MCF 10A (cell line): ENCODE measurements at regions not wholly inside any gene's neighbourhood (a gene's known extent, or its start where the extent isn't known, plus 50 kb on each side); places are given as distances from the start of the nearest gene placed in this dataset.

Experiments used
- BruUV-seq: library from RNA; stranded (reverse); fragments of 400-500 nt; replicated peaks from 2 replicates; lab custom pipeline; 2021; lab: Mats Ljungman, UMichigan
- CTCF ChIA-PET: fragments of 300-600 bp; sonication (Branson Sonifier 250); formaldehyde crosslinking; extraction: SDS; loops from one replicate; lab custom pipeline; 2021; ENCODE audit warnings: antibody characterized with exemption, inconsistent platforms; lab: Yijun Ruan, JAX
- POLR2A ChIA-PET: fragments of 300-600, 350-650 bp; sonication (Branson Sonifier 250); formaldehyde crosslinking; extraction: SDS; loops from one replicate; lab custom pipeline; 2020; ENCODE audit warnings: antibody characterized with exemption, inconsistent platforms; lab: Yijun Ruan, JAX
- DNase-seq: peaks from one replicate; pipeline ENCODE4 v3.0.0-alpha.2; 2018; ENCODE audit not compliant: unreplicated experiment
- H3K27ac Mint-ChIP-seq: one replicate; pipeline ENCODE4 v1.8.0; 2022; ENCODE audit warnings: mild to moderate bottlenecking, low read depth, mixed read lengths; ENCODE audit not compliant: unreplicated experiment
- H3K27me3 Mint-ChIP-seq: one replicate; pipeline ENCODE4 v1.8.0; 2022; ENCODE audit warnings: mixed read lengths; ENCODE audit not compliant: insufficient read depth, unreplicated experiment
- H3K36me3 Mint-ChIP-seq: one replicate; pipeline ENCODE4 v1.8.0; 2022; ENCODE audit warnings: mild to moderate bottlenecking, moderate library complexity, mixed read lengths; ENCODE audit not compliant: insufficient read depth, unreplicated experiment
- H3K4me1 Mint-ChIP-seq: one replicate; pipeline ENCODE4 v1.8.0; 2022; ENCODE audit warnings: mixed read lengths; ENCODE audit not compliant: insufficient read depth, unreplicated experiment
- H3K4me3 Mint-ChIP-seq: one replicate; pipeline ENCODE4 v1.8.0; 2022; ENCODE audit warnings: mild to moderate bottlenecking, moderate library complexity, mixed read lengths; ENCODE audit not compliant: unreplicated experiment
- H3K9me3 Mint-ChIP-seq: one replicate; pipeline ENCODE4 v1.8.0; 2022; ENCODE audit warnings: mixed read lengths; ENCODE audit not compliant: unreplicated experiment
- intact Hi-C: fragments of 100-400 bp; cut with micrococcal nuclease; formaldehyde crosslinking; loops from 2 replicates; pipeline ENCODE4 v1.14.1; 2022
- TF ChIP-seq, protein P1 (sequence below): fragments of 200-600 bp; IDR thresholded peaks from one replicate; pipeline ENCODE4 v1.8.0; 2022; ENCODE audit warnings: antibody characterized with exemption, mild to moderate bottlenecking; ENCODE audit not compliant: unreplicated experiment

DNA sequence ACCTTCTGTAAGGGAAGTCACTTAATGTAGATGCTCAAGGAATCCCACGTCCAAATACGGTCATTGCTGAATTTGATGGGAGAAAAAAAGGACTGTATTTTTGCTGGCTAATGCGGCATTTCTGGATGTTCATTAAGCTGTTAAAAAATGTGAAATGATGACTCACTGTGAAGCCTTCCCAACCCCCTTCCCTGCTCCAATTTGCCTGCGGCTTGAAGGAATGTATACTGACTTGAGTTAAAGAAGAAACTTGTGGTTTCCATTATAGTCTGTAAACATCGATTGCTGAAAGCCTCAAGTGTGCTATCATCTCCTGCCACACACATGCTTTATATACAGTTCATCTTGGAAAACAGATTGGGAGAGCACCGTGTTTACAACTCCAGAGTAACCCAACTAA lies 249.1 kb upstream of the JAG1 start:
- Mint-ChIP-seq H3K4me1 (peaks cover 46% of the 10 kb centered on the region), H3K27ac (peak overlapping the region; percentile 50), H3K4me3 (peak overlapping the region; percentile 24), H3K27me3 (no peaks in the 10 kb centered on the region), H3K9me3 (no peaks in the 10 kb centered on the region), H3K36me3 (no peaks in the 10 kb centered on the region)
- POLR2A ChIA-PET, result interaction anchor here (0.6 to 6.4 kb wide), 8 partner anchors 13 to 285 kb away, joined by 3 to 37 read pairs (median 4); partner anchors contain the start of gene JAG1
- DNase-seq, result peak; percentile 85
- TF ChIP-seq, protein P1, sequence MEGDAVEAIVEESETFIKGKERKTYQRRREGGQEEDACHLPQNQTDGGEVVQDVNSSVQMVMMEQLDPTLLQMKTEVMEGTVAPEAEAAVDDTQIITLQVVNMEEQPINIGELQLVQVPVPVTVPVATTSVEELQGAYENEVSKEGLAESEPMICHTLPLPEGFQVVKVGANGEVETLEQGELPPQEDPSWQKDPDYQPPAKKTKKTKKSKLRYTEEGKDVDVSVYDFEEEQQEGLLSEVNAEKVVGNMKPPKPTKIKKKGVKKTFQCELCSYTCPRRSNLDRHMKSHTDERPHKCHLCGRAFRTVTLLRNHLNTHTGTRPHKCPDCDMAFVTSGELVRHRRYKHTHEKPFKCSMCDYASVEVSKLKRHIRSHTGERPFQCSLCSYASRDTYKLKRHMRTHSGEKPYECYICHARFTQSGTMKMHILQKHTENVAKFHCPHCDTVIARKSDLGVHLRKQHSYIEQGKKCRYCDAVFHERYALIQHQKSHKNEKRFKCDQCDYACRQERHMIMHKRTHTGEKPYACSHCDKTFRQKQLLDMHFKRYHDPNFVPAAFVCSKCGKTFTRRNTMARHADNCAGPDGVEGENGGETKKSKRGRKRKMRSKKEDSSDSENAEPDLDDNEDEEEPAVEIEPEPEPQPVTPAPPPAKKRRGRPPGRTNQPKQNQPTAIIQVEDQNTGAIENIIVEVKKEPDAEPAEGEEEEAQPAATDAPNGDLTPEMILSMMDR, result no peak
- intact Hi-C loops, result loop anchor here (5.0 to 10.0 kb wide), 4 partner anchors 61 to 352 kb away; partner anchors contain the start of gene JAG1
- no TSS peak for BruUV-seq
- CTCF ChIA-PET, result interaction anchor here (0.7 kb wide), 1 partner anchor 23 kb away, joined by 3 read pairs; no protein-coding TSS in a partner anchor

DNA sequence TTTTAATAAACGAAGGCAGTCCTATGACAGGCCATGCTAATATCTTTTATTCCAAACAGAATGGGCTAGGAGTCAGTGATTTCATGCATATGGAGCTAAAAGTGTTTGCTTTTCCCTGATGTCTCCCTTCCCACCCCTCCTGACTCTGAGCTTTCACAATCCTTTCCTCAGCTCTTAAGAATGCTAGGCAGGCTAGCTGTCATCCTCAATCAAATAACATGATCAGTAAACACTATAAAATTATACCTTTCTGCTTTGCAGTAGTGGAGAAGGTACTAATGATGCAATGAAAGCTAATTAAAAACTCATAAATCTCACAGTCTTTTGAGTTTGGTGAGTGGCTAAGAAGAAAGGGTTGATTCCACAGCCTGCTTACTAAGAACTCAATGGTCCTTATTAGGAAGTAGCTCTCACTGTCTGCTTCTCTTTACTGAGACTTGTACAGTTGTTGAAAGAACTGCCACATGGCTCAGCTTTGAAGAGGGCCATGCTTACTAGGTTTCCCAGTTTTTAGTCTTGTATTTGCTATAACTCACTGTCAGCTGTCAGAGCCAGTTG lies 250.9 kb upstream of the JAG1 start:
- peaks cover 36% of the 10 kb centered on the region for H3K4me1 Mint-ChIP-seq
- ChIA-PET POLR2A (interaction anchor here (0.8 to 6.4 kb wide), 10 partner anchors 12 to 260 kb away, joined by 3 to 37 read pairs (median 4); no protein-coding TSS in a partner anchor), CTCF (interaction anchor here (0.6 to 1.9 kb wide), 6 partner anchors 15 to 253 kb away, joined by 3 to 7 read pairs (median 4); no protein-coding TSS in a partner anchor)

DNA sequence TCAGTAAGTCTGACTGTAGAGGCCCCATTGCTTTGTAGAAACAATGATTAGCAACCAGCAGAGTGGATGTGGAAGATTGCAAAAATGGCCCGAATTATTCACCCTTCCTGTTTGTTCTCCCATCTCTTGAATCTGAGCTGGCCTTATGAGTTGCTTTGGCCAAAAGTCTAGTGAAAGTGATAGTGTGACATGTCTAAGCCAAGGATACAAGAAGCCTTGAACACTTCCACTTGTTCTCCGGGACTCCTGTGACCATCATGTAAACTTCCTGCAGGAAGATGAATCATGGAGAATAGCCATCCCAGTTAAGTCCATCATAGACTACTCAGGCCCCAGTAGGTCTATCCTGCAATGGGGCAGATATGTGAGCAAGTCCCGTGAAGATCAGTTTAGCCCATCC lies 252.0 kb upstream of the JAG1 start:
- Mint-ChIP-seq H3K27me3 (no peaks in the 10 kb centered on the region), H3K27ac (no peak overlapping the region), H3K9me3 (peaks cover 8% of the 10 kb centered on the region), H3K36me3 (no peaks in the 10 kb centered on the region), H3K4me3 (no peak overlapping the region), H3K4me1 (peaks cover 25% of the 10 kb centered on the region)
- BruUV-seq, result no TSS peak
- no peak for DNase-seq
- intact Hi-C loops, result loop anchor here (10.0 kb wide), 2 partner anchors 251 to 349 kb away; partner anchors contain the start of gene JAG1
- POLR2A ChIA-PET, result interaction anchor here (0.8 to 2.7 kb wide), 4 partner anchors 13 to 260 kb away, joined by 4 to 11 read pairs (median 8); no protein-coding TSS in a partner anchor
- CTCF ChIA-PET, result interaction anchor here (1.4 to 1.9 kb wide), 2 partner anchors 14 to 24 kb away, joined by 3 to 7 read pairs; no protein-coding TSS in a partner anchor
- TF ChIP-seq, protein P1, result no peak

More for the DNA sequence above, 250.9 kb upstream of the JAG1 start:
- Mint-ChIP-seq H3K4me3 (no peak overlapping the region), H3K27me3 (no peaks in the 10 kb centered on the region), H3K27ac (peak overlapping the region; percentile 50), H3K9me3 (no peaks in the 10 kb centered on the region), H3K36me3 (no peaks in the 10 kb centered on the region)
- BruUV-seq, result no TSS peak
- TF ChIP-seq, protein P1, result no peak
- DNase-seq, result peak; percentile 30
- intact Hi-C loops, result loop anchor here (5.0 to 10.0 kb wide), 4 partner anchors 62 to 350 kb away; partner anchors contain the start of gene JAG1

DNA sequence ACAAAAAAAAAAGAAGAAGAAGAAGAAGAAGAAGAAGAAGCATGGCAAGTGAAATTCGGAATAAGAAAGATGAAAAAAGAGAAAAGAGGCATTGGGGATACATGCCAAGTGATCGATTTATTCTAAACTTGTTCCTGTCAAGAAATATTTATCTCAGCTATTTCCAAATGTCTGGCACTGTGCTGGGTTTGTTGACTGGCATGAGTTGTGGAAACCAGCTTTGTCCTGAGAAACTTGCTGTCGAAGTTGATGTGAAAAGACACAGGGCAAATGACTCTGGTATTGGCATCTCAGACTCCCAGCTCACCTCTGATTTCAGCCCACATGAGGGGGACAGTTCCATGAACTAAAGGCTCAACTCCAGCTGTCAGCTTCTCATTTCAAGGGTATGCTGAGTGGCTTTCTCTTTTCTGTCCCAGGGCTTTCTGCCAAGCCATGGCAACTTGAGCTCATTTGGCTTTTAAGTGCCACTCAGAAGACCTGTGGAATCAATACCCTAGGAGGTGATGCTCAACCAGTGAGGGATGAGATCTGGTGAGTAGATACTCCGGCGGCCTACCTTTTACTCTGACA lies 253.3 kb upstream of the JAG1 start:
- ChIA-PET CTCF (interaction anchor here (0.5 to 1.4 kb wide), 6 partner anchors 17 to 798 kb away, joined by 3 to 6 read pairs (median 3); no protein-coding TSS in a partner anchor), POLR2A (interaction anchor here (0.7 to 2.7 kb wide), 4 partner anchors 12 to 74 kb away, joined by 3 to 10 read pairs (median 8); no protein-coding TSS in a partner anchor)
- TF ChIP-seq, protein P1, result no peak
- DNase-seq, result no peak
- H3K4me1 Mint-ChIP-seq, result peaks cover 24% of the 10 kb centered on the region
- intact Hi-C loops, result loop anchor here (10.0 kb wide), 2 partner anchors 252 to 348 kb away; partner anchors contain the start of gene JAG1
- no TSS peak for BruUV-seq
- no peak overlapping the region for H3K27ac Mint-ChIP-seq
- no peaks in the 10 kb centered on the region for H3K27me3 Mint-ChIP-seq
- no peak overlapping the region for H3K4me3 Mint-ChIP-seq
- peaks cover 14% of the 10 kb centered on the region for H3K9me3 Mint-ChIP-seq
- no peaks in the 10 kb centered on the region for H3K36me3 Mint-ChIP-seq
